OCI-LY1 (cell line): ENCODE measurements at regions not wholly inside any gene's neighbourhood (a gene's known extent, or its start where the extent isn't known, plus 50 kb on each side); places are given as distances from the start of the nearest gene placed in this dataset.

Experiments
- H2AFZ ChIP-seq: fragments of 200-600 bp; sonication (generic), shearing (Covaris generic); 2 replicates; pipeline ENCODE4 v1.6.0; 2014; ENCODE audit warnings: antibody characterized with exemption, mild to moderate bottlenecking, low read length
- H3F3A ChIP-seq: fragments of 200-600 bp; sonication (generic), shearing (Covaris generic); 2 replicates; pipeline ENCODE4 v1.6.0; 2014; ENCODE audit warnings: mild to moderate bottlenecking, antibody characterized with exemption, low read length, moderate library complexity; ENCODE audit not compliant: insufficient read depth
- H3K27ac ChIP-seq: fragments of 200-600 bp; sonication (generic); 2 replicates; pipeline ENCODE4 v1.5.1; 2014; ENCODE audit warnings: low read length, mixed run types, mild to moderate bottlenecking, low read depth; ENCODE audit not compliant: poor library complexity, severe bottlenecking
- H3K27me3 ChIP-seq: fragments of 200-600 bp; sonication (generic); 2 replicates; pipeline ENCODE4 v1.6.0; 2014; ENCODE audit warnings: antibody characterized with exemption, mild to moderate bottlenecking, low read length, moderate library complexity; ENCODE audit not compliant: insufficient read depth
- H3K36me3 ChIP-seq: fragments of 200-600 bp; sonication (generic); 2 replicates; pipeline ENCODE4 v1.6.1; 2014; ENCODE audit warnings: mild to moderate bottlenecking, antibody characterized with exemption, low read length, moderate library complexity, mixed read lengths; ENCODE audit not compliant: insufficient read depth
- H3K4me1 ChIP-seq: fragments of 200-600 bp; sonication (generic); 2 replicates; pipeline ENCODE4 v1.5.1; 2014; ENCODE audit warnings: mild to moderate bottlenecking, low read length, moderate library complexity; ENCODE audit not compliant: insufficient read depth, severe bottlenecking
- H3K4me2 ChIP-seq: fragments of 200-600 bp; sonication (generic), shearing (Covaris generic); 2 replicates; pipeline ENCODE4 v1.6.1; 2014; ENCODE audit warnings: low read length
- H3K4me3 ChIP-seq: fragments of 200-600 bp; sonication (generic); 2 replicates; pipeline ENCODE4 v1.5.1; 2014; ENCODE audit warnings: low read length, low read depth, mild to moderate bottlenecking, mixed read lengths; ENCODE audit not compliant: poor library complexity, severe bottlenecking
- H3K79me2 ChIP-seq: fragments of 200-600 bp; shearing (Covaris generic); 2 replicates; pipeline ENCODE4 v1.6.1; 2016; ENCODE audit warnings: mixed run types, low read length, mixed read lengths; ENCODE audit not compliant: insufficient read depth
- H3K9ac ChIP-seq: fragments of 200-600 bp; sonication (generic), shearing (Covaris generic); 2 replicates; pipeline ENCODE4 v1.6.1; 2014; ENCODE audit warnings: mild to moderate bottlenecking, low read length, mixed read lengths
- H3K9me2 ChIP-seq: fragments of 200-600 bp; sonication (generic), shearing (Covaris generic); 2 replicates; pipeline ENCODE4 v1.6.1; 2014; ENCODE audit warnings: low read depth, mild to moderate bottlenecking, low read length, mixed read lengths
- H3K9me3 ChIP-seq: fragments of 200-600 bp; shearing (Covaris generic); 2 replicates; pipeline ENCODE4 v1.6.1; 2014; ENCODE audit warnings: low read length, mixed read lengths
- H4K20me1 ChIP-seq: fragments of 200-600 bp; sonication (generic), shearing (Covaris generic); 2 replicates; pipeline ENCODE4 v1.6.0; 2016; ENCODE audit warnings: mild to moderate bottlenecking, low read length; ENCODE audit not compliant: insufficient read depth
- EZH2 ChIP-seq: fragments of 200-600 bp; sonication (generic), shearing (Covaris generic); IDR thresholded peaks from 2 replicates; pipeline ENCODE4 v1.8.0; 2017; ENCODE audit warnings: borderline replicate concordance, mixed run types, mild to moderate bottlenecking, antibody characterized with exemption, low read length, moderate library complexity, mixed read lengths
- TF ChIP-seq, protein P1 (sequence below): fragments of 200-600 bp; sonication (generic), shearing (Covaris generic); IDR thresholded peaks from 2 replicates; pipeline ENCODE4 v1.5.1; 2017; ENCODE audit warnings: mild to moderate bottlenecking, antibody characterized with exemption, low read length, moderate library complexity, mixed read lengths

DNA sequence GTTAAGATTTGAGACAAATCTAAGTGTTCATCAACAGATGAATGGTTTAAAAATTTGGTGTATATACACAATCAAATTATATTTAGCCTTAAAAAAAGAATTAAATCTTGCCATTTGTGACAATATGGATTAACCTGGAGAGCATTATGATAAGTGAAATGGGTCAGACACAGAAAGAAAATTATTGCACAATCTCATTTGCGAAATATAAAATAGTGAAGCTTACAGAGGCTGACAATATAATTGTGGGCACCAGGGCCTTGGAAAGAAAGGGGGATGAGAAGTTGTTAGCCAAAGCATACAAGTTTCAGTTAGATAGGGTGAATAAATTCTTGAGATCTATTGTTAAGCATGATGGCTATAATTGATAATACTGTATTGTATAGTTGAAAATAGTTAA is 883.0 kb downstream of the TECRL start:
- H3K9me3 ChIP-seq = no peaks in the 10 kb centered on the region
- H3K27ac ChIP-seq = no peak overlapping the region
- no peak overlapping the region for H3K9ac ChIP-seq
- H3K36me3 ChIP-seq = no peaks in the 10 kb centered on the region
- H3K9me2 ChIP-seq = no peaks in the 10 kb centered on the region
- no peaks in the 10 kb centered on the region for H3F3A ChIP-seq
- H2AFZ ChIP-seq = no peak overlapping the region
- H3K4me1 ChIP-seq = no peaks in the 10 kb centered on the region
- H3K4me2 ChIP-seq = no peak overlapping the region
- no peaks in the 10 kb centered on the region for H3K27me3 ChIP-seq
- no peaks in the 10 kb centered on the region for H4K20me1 ChIP-seq
- no peak for TF ChIP-seq EZH2
- TF ChIP-seq, protein P1, sequence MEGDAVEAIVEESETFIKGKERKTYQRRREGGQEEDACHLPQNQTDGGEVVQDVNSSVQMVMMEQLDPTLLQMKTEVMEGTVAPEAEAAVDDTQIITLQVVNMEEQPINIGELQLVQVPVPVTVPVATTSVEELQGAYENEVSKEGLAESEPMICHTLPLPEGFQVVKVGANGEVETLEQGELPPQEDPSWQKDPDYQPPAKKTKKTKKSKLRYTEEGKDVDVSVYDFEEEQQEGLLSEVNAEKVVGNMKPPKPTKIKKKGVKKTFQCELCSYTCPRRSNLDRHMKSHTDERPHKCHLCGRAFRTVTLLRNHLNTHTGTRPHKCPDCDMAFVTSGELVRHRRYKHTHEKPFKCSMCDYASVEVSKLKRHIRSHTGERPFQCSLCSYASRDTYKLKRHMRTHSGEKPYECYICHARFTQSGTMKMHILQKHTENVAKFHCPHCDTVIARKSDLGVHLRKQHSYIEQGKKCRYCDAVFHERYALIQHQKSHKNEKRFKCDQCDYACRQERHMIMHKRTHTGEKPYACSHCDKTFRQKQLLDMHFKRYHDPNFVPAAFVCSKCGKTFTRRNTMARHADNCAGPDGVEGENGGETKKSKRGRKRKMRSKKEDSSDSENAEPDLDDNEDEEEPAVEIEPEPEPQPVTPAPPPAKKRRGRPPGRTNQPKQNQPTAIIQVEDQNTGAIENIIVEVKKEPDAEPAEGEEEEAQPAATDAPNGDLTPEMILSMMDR = no peak
- no peak overlapping the region for H3K4me3 ChIP-seq
- H3K79me2 ChIP-seq = no peaks in the 10 kb centered on the region

DNA sequence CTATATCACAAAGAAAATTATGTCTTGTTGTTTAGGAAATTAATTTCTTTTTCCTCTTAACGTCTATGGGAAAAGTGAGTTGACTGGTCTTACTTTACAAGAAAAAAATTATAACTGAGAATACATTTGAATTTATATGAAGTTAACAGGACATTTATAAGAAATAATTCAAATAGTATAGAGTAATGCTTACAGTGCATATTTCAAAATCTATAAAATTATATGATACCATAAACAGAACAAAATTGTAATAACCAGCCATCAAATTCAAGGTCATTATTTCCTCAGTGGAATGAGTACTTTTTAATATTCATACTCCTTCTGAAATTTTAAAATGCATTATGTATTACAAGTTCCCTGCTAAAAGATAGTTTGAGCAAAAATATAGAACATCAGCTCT is 884.5 kb downstream of the TECRL start:
- no peaks in the 10 kb centered on the region for H3K9me2 ChIP-seq
- H3K9ac ChIP-seq = no peak overlapping the region
- no peak overlapping the region for H3K4me2 ChIP-seq
- H3F3A ChIP-seq = no peaks in the 10 kb centered on the region
- H4K20me1 ChIP-seq = no peaks in the 10 kb centered on the region
- no peak overlapping the region for H3K4me3 ChIP-seq
- TF ChIP-seq EZH2 = no peak
- TF ChIP-seq, protein P1 = no peak
- H2AFZ ChIP-seq = no peak overlapping the region
- H3K9me3 ChIP-seq = no peaks in the 10 kb centered on the region
- H3K4me1 ChIP-seq = no peaks in the 10 kb centered on the region
- H3K27me3 ChIP-seq = no peaks in the 10 kb centered on the region
- no peaks in the 10 kb centered on the region for H3K36me3 ChIP-seq
- H3K27ac ChIP-seq = no peak overlapping the region
- H3K79me2 ChIP-seq = no peaks in the 10 kb centered on the region

DNA sequence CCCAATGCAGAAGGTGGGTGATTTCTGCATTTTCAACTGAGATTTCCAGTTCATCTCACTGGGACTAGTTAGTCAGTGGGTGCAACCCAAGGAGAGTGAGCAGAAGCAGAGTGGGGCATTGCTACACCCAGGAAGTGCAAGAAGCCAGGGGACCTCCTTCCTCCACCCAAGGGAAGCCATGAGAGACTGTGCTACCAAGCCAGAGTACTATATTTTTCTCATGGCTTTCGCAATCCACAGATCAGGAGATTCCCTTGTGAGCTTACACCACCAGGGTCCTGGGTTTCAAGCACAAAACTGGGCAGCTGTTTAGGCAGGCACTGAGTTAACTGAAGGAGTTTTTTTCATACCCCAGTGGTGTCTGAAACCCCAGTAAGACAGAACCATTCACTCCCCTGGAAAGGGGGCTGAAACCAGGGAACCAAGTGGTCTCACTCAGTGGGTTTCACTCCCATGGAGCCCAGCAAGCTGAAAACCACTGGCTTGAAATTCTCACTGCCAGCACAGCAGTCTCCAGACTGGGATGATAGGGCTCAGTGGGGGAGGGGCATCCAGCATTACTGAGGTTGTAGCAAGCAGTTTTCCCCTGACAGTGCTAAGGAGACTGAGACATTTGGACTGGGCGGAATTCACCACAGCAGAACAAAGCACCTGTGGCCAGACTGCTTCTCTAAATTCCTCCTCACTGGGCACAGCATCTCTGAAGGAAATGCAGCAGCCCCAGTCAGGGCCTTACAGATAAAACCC is 903.4 kb downstream of the TECRL start:
- no peaks in the 10 kb centered on the region for H3K9me3 ChIP-seq
- H4K20me1 ChIP-seq = no peaks in the 10 kb centered on the region
- no peak overlapping the region for H3K27ac ChIP-seq
- H3K4me3 ChIP-seq = no peak overlapping the region
- no peaks in the 10 kb centered on the region for H3K9me2 ChIP-seq
- no peak overlapping the region for H2AFZ ChIP-seq
- H3K27me3 ChIP-seq = no peaks in the 10 kb centered on the region
- TF ChIP-seq EZH2 = no peak
- TF ChIP-seq, protein P1 = no peak
- no peaks in the 10 kb centered on the region for H3F3A ChIP-seq
- H3K36me3 ChIP-seq = no peaks in the 10 kb centered on the region
- H3K79me2 ChIP-seq = no peaks in the 10 kb centered on the region
- H3K9ac ChIP-seq = no peak overlapping the region
- H3K4me1 ChIP-seq = no peaks in the 10 kb centered on the region
- H3K4me2 ChIP-seq = no peak overlapping the region
